ENCODE measurements at regions not wholly inside any gene's neighbourhood (a gene's known extent, or its start where the extent isn't known, plus 50 kb on each side); places are given as distances from the start of the nearest gene placed in this dataset.

- TF ChIP-seq EZH2phosphoT487 (IDR thresholded peaks at IDR 0.05; ENCODE audit: insufficient read depth, low read depth), result no peak
- TF ChIP-seq EZH2 (IDR thresholded peaks at IDR 0.05; ENCODE audit: insufficient read depth, poor library complexity, severe bottlenecking), result no peak
Measured at GRCh38 chr3:147195887-147196286, 210.5 kb downstream of the ZIC4 start.
